NOMO-1 treated with dmso at 0.1 percent for 144 hours (cell line): ENCODE measurements at regions not wholly inside any gene's neighbourhood (a gene's known extent, or its start where the extent isn't known, plus 50 kb on each side); places are given as distances from the start of the nearest gene placed in this dataset.
A peak's percentile ranks its signal among the peaks of the same experiment; 100 is the strongest.

Source experiments
- DNase-seq: peaks from one replicate; lab custom pipeline; 2025; ENCODE audit not compliant: unreplicated experiment; lab: John Stamatoyannopoulos, UW

GRCh38 chr11:32161293-32161692 lies 70.4 kb downstream of the RCN1 start:
- no peak for DNase-seq

GRCh38 chr11:32162351-32162750 lies 71.5 kb downstream of the RCN1 start:
- no peak for DNase-seq

GRCh38 chr11:32162906-32163305 lies 72.0 kb downstream of the RCN1 start:
- DNase-seq, result no peak

- DNase-seq, result no peak
Measured at GRCh38 chr11:32163557-32163956, 72.7 kb downstream of the RCN1 start.

DNA sequence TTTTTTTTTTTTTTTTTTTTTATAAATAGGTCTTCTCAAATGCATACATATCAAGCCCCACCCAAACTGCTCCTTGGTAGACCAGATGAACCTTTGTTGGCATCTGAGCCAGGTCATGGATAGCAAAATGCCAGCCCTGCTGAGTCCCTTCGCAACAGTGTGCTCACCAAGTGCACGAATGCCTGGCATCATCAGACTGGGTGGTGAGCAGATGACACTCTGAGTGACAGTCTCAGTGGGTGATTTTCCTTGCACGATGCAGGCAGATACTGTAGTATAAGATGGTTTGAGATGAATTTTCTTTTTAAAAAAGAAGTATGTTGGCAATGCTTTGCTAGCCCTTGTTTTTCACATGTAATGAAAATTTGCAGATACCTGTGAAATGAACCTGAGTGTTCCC lies 74.0 kb downstream of the RCN1 start:
- no peak for DNase-seq

DNA sequence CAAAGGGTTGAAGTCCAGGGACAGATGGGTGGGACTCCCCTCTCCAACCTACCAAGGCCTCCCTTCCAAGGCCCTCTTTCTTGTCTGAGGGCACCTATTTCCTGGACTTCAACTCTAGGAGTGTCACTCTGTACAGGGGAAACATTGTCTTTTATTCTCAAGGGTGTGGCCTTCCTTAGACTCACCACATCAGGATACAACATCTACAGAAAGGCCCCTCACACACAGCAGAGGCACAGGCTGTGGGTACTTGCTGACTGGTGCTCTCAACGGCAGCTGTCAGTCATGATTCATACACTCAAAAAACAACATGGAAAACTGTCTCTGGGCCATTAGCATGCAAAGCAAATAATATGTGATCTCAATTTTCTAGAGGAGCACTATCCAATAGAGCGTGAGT lies 78.0 kb downstream of the RCN1 start:
- no peak for DNase-seq

DNA sequence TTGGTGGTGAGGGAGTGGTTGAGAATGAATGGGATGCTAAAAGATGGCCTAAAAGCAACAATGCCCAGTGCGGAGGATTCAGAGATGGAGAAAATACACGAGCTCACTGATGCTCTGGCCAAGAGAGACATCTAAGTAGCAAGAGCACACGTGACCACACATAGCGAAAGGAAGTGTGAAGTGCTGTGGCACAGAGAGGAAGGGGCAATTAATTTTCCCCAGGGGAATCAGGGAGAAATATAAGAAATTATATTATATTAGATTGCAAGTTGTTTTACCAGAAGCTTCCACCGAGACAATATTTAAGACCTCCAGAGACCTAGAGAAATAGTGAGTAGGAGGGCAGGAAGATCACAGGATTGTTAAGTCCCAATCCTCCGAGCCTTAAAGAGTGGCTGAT lies 80.6 kb downstream of the RCN1 start:
- DNase-seq, result no peak

- no peak for DNase-seq
Measured at GRCh38 chr11:32172041-32172847, 81.4 kb downstream of the RCN1 start.

- no peak for DNase-seq
Measured at GRCh38 chr11:32172848-32173834, 82.3 kb downstream of the RCN1 start.

DNA sequence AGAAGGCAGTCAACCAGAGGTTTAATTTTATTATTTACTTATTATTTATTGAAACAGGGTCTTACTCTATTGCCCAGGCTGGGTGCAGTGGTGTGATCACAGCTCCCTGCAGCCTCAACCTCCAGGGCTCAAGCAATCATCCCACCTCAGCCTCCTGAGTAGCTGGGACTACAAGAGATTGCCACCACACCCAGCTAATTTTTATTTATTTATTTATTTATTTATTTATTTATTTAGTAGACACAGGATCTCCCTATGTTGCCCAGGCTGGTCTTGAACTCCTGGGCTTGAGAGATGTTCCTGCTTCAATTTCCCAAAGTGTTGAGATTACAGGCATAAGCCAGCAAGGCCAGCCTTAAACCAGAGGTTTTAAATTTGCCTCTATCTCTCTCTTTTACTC lies 83.1 kb downstream of the RCN1 start:
- DNase-seq, result no peak

GRCh38 chr11:32176223-32176934 lies 85.5 kb downstream of the RCN1 start:
- DNase-seq, result peak; percentile 55

- no peak for DNase-seq
Measured at GRCh38 chr11:32178692-32179091, 87.8 kb downstream of the RCN1 start.

GRCh38 chr11:32183512-32183911 lies 92.6 kb downstream of the RCN1 start:
- no peak for DNase-seq

- DNase-seq, result no peak
Measured at GRCh38 chr11:32184041-32184722, 93.3 kb downstream of the RCN1 start.

GRCh38 chr11:32184723-32185376 lies 94.0 kb downstream of the RCN1 start:
- DNase-seq, result no peak

GRCh38 chr11:32186118-32186517 lies 95.2 kb downstream of the RCN1 start:
- no peak for DNase-seq

DNA sequence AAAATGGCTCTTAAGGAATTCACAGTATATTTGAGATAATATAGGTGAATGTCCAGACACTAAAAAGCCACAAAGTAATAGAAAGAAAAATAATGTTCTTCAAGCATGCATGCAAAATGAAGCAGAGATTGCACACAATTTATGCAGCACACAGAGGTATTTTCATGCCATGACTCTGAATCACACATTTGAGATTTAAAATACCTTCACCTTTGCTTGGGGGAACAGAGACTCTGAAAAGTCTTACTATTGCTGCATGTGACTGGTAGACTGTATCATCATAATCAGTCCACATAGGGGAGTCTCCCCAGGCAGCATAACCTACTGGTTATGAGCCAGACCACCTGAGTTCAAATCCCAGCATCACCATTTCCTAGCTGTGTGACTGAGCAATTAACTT lies 96.2 kb downstream of the RCN1 start:
- DNase-seq, result no peak

DNA sequence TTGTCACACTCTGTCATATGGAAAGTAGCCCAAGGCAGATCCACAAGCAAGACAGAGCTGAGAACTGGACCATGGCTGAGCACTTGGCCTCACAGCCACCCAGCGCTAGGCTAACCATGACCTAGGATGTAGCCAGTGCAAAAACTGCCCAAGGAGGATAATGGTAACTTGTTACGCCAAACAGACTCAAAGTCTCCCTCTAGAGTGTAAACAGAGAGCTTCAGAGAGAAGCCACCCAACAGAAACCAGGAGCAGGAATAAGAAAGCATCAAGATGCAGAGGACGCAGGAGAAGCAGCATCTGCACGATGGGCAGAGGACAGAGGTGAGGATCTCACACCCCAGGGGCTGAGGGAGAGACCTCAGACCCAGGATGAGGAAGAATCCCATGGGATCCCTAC lies 97.9 kb downstream of the RCN1 start:
- no peak for DNase-seq

DNA sequence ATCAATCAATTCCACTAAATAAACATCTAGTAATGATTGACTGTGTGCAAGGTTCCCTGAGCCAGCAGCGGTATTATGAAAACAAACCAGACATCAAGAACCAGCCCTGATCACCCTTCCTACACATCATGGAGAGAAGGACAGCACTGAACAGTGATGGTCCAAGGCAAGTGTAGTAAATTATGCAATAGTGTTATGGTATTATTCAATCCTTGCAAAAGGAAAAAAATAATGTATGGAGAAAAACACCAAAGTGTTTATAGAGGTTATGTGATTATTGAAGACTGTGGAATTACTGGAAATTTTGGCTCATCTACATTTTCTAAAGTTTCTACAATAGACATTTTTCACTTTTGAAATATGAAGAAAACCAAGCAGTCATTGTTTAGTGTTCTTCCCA lies 105.3 kb downstream of the RCN1 start:
- DNase-seq, result no peak

DNA sequence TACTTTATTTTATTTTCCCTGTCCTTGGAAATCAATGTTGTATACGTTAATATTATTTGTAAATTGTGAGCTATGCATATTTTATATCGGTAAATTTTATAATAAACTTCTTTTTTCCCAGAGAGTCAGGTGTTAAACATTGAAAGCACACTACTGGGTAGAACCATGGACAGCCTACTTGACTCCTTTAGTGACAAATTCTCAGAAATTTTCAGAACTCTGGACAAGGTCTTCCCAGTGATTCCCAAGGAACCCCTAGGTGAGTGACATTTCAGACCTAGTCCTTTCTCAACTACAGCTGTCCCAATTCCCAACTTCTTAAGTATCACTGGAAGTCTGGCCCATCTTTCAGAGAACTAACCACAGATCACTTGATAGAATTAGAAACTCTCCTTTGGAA lies 107.2 kb downstream of the RCN1 start:
- no peak for DNase-seq
